SK-N-SH treated with all-trans-retinoic acid at 6 μM for 48 hours (cell line): ENCODE measurements at regions not wholly inside any gene's neighbourhood (a gene's known extent, or its start where the extent isn't known, plus 50 kb on each side); places are given as distances from the start of the nearest gene placed in this dataset.

ENCODE experiments used
- ATAC-seq: fragments of 200-7000 bp; cut with Tn5 transposase; 3 replicates; pipeline ENCODE4 v1.9.1; 2020; ENCODE audit warnings: mild to moderate bottlenecking, moderate library complexity
- BACH2 ChIP-seq: fragments of 250-450 bp; sonication (Bioruptor Pico); IDR thresholded peaks from 2 replicates; pipeline ENCODE4 v1.9.0; 2021; ENCODE audit warnings: mild to moderate bottlenecking, borderline replicate concordance
- ESRRG ChIP-seq: fragments of 250-450 bp; sonication (Bioruptor Pico); IDR thresholded peaks from 2 replicates; pipeline ENCODE4 v1.6.1; 2021; ENCODE audit warnings: mild to moderate bottlenecking
- GLIS3 ChIP-seq: fragments of 250-450 bp; sonication (Bioruptor Pico); IDR thresholded peaks from 2 replicates; pipeline ENCODE4 v1.5.0; 2020; ENCODE audit warnings: mild to moderate bottlenecking, moderate library complexity
- ISL1 ChIP-seq: fragments of 250-450 bp; sonication (Bioruptor Pico); IDR thresholded peaks from 2 replicates; pipeline ENCODE4 v2.1.2; 2022; ENCODE audit warnings: mild to moderate bottlenecking, moderate library complexity
- OSR1 ChIP-seq: fragments of 250-450 bp; sonication (Bioruptor Pico); IDR thresholded peaks from 2 replicates; pipeline ENCODE4 v1.8.0; 2022; ENCODE audit warnings: moderate library complexity, mild to moderate bottlenecking, inconsistent platforms
- PPARA ChIP-seq: fragments of 250-450 bp; sonication (Bioruptor Pico); IDR thresholded peaks from 2 replicates; pipeline ENCODE4 v1.5.0; 2020; ENCODE audit warnings: mild to moderate bottlenecking, borderline replicate concordance
- RARB ChIP-seq: fragments of 250-450 bp; sonication (Bioruptor Pico); IDR thresholded peaks from 2 replicates; pipeline ENCODE4 v1.8.0; 2021; ENCODE audit warnings: mild to moderate bottlenecking, moderate library complexity
- SNAI2 ChIP-seq: fragments of 250-450 bp; sonication (Bioruptor Pico); IDR thresholded peaks from 2 replicates; pipeline ENCODE4 v1.5.0; 2020; ENCODE audit warnings: mild to moderate bottlenecking, moderate library complexity
- TCF4 ChIP-seq: fragments of 250-450 bp; sonication (Bioruptor Pico); IDR thresholded peaks from 2 replicates; pipeline ENCODE4 v1.8.0; 2021; ENCODE audit warnings: mild to moderate bottlenecking, moderate library complexity, borderline replicate concordance
- TOX ChIP-seq: fragments of 250-450 bp; sonication (Bioruptor Pico); IDR thresholded peaks from 2 replicates; pipeline ENCODE4 v1.8.0; 2021; ENCODE audit warnings: mild to moderate bottlenecking, moderate library complexity, borderline replicate concordance
- ZC3H10 ChIP-seq: fragments of 250-450 bp; sonication (Bioruptor Pico); IDR thresholded peaks from 2 replicates; pipeline ENCODE4 v1.5.1; 2021; ENCODE audit warnings: mild to moderate bottlenecking, moderate library complexity
- ZFP3 ChIP-seq: fragments of 250-450 bp; sonication (Bioruptor Pico); IDR thresholded peaks from 2 replicates; pipeline ENCODE4 v1.5.0; 2020; ENCODE audit warnings: mild to moderate bottlenecking, moderate library complexity
- ZFP30 ChIP-seq: fragments of 450-650 bp; formaldehyde crosslinking; IDR thresholded peaks from 2 replicates; pipeline ENCODE4 v1.5.0; 2022; ENCODE audit warnings: mild to moderate bottlenecking, moderate library complexity
- ZNF565 ChIP-seq: fragments of 450-650 bp; formaldehyde crosslinking; conservative IDR thresholded peaks from 2 replicates; pipeline ENCODE4 v1.5.0; 2020; ENCODE audit warnings: low read depth, mild to moderate bottlenecking, moderate library complexity
- ZNF70 ChIP-seq: fragments of 450-650 bp; formaldehyde crosslinking; IDR thresholded peaks from 2 replicates; pipeline ENCODE4 v1.5.0; 2020; ENCODE audit warnings: mild to moderate bottlenecking, moderate library complexity
- ZNF8 ChIP-seq: fragments of 450-650 bp; formaldehyde crosslinking; IDR thresholded peaks from 2 replicates; pipeline ENCODE4 v1.5.0; 2020; ENCODE audit warnings: mild to moderate bottlenecking, moderate library complexity
- TF ChIP-seq, protein P1 (sequence below): fragments of 250-450 bp; sonication (Bioruptor Pico); IDR thresholded peaks from 2 replicates; pipeline ENCODE4 v1.5.1; 2020; ENCODE audit warnings: low read depth, mild to moderate bottlenecking, moderate library complexity
- TF ChIP-seq, protein P2 (sequence below): fragments of 250-450 bp; sonication (Bioruptor Pico); IDR thresholded peaks from 2 replicates; pipeline ENCODE4 v1.8.0; 2021; ENCODE audit warnings: low read depth, mild to moderate bottlenecking, moderate library complexity, borderline replicate concordance
- TF ChIP-seq, protein P3 (sequence below): fragments of 250-450 bp; sonication (Bioruptor Pico); IDR thresholded peaks from 2 replicates; pipeline ENCODE4 v1.8.0; 2020; ENCODE audit warnings: mild to moderate bottlenecking, moderate library complexity, borderline replicate concordance
- TF ChIP-seq, protein P4 (sequence below): fragments of 250-450 bp; sonication (Bioruptor Pico); IDR thresholded peaks from 2 replicates; pipeline ENCODE4 v1.5.0; 2020; ENCODE audit warnings: mild to moderate bottlenecking, moderate library complexity
- TF ChIP-seq, protein P5 (sequence below): fragments of 250-450 bp; sonication (Bioruptor Pico); IDR thresholded peaks from 2 replicates; pipeline ENCODE4 v1.5.1; 2021; ENCODE audit warnings: mild to moderate bottlenecking, moderate library complexity

DNA sequence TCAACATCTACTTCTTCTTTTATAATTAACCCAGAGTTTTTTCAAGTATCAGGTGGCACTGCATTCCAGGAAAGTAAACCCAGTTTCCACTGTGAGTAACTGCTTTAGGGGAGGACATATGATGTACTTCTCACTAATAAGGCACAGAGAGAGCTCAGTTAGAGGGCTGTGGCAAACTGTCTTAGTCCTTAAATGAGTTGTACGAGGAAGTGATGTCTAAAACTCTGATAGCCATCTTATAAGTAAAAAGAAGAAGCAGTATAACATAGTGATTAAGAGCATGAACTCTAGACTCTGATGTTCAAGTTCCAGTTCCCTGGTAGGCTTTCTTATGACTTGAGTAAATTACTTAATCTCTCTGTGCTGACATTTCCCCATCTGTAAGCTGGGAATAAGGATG lies 58.7 kb upstream of the PTGS2 start:
- TF ChIP-seq GLIS3 (CRISPR knock-in tag) (no peak), ZC3H10 (CRISPR knock-in tag) (no peak)
- ATAC-seq, result no peak

DNA sequence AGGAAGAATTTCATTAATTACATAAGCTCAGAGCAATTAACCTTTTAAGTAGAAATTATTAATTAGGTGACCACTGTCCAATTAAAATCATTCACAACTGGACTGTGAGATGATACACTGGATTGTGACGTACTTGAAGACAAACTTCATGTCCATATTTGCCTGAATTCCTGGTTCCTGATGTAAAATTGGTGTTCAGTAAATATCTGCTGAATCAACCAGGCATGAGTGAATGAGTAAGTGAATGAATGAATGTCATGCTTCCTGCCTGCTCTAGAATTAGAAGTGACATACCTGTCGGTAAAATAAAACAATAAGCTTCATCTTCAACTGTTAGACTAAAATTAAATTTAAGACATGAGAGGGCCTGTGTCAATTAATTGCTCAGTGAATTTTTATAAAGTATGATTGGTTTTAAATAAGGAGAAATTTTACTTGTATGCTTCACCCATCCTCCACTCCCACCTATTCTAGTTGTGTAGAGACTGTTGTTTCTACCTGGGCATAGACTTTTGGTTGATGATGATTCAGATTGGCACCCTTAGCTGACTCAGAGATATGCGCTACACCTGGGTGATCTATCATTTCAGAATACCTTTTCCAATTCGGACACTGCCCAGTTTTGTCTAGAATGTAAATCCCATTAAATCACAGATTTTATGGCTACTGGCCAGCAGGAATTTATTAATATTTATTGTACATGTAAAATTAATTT lies 56.9 kb upstream of the PTGS2 start:
- TF ChIP-seq, protein P1, sequence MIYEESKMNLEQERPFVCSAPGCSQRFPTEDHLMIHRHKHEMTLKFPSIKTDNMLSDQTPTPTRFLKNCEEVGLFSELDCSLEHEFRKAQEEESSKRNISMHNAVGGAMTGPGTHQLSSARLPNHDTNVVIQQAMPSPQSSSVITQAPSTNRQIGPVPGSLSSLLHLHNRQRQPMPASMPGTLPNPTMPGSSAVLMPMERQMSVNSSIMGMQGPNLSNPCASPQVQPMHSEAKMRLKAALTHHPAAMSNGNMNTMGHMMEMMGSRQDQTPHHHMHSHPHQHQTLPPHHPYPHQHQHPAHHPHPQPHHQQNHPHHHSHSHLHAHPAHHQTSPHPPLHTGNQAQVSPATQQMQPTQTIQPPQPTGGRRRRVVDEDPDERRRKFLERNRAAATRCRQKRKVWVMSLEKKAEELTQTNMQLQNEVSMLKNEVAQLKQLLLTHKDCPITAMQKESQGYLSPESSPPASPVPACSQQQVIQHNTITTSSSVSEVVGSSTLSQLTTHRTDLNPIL, result no peak
- TF ChIP-seq TCF4 (CRISPR knock-in tag) (no peak), SNAI2 (CRISPR knock-in tag) (no peak), ZNF8 (CRISPR knock-in tag) (no peak), BACH2 (no peak), PPARA (CRISPR knock-in tag) (no peak), ZFP30 (CRISPR knock-in tag) (no peak), ZNF70 (CRISPR knock-in tag) (no peak), ZFP3 (CRISPR knock-in tag) (no peak)
- TF ChIP-seq, protein P2, sequence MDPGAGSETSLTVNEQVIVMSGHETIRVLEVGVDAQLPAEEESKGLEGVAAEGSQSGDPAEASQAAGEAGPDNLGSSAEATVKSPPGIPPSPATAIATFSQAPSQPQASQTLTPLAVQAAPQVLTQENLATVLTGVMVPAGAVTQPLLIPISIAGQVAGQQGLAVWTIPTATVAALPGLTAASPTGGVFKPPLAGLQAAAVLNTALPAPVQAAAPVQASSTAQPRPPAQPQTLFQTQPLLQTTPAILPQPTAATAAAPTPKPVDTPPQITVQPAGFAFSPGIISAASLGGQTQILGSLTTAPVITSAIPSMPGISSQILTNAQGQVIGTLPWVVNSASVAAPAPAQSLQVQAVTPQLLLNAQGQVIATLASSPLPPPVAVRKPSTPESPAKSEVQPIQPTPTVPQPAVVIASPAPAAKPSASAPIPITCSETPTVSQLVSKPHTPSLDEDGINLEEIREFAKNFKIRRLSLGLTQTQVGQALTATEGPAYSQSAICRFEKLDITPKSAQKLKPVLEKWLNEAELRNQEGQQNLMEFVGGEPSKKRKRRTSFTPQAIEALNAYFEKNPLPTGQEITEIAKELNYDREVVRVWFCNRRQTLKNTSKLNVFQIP (CRISPR knock-in tag), result no peak
- TF ChIP-seq, protein P3, sequence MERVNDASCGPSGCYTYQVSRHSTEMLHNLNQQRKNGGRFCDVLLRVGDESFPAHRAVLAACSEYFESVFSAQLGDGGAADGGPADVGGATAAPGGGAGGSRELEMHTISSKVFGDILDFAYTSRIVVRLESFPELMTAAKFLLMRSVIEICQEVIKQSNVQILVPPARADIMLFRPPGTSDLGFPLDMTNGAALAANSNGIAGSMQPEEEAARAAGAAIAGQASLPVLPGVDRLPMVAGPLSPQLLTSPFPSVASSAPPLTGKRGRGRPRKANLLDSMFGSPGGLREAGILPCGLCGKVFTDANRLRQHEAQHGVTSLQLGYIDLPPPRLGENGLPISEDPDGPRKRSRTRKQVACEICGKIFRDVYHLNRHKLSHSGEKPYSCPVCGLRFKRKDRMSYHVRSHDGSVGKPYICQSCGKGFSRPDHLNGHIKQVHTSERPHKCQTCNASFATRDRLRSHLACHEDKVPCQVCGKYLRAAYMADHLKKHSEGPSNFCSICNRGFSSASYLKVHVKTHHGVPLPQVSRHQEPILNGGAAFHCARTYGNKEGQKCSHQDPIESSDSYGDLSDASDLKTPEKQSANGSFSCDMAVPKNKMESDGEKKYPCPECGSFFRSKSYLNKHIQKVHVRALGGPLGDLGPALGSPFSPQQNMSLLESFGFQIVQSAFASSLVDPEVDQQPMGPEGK (CRISPR knock-in tag), result no peak
- TF ChIP-seq, protein P4, sequence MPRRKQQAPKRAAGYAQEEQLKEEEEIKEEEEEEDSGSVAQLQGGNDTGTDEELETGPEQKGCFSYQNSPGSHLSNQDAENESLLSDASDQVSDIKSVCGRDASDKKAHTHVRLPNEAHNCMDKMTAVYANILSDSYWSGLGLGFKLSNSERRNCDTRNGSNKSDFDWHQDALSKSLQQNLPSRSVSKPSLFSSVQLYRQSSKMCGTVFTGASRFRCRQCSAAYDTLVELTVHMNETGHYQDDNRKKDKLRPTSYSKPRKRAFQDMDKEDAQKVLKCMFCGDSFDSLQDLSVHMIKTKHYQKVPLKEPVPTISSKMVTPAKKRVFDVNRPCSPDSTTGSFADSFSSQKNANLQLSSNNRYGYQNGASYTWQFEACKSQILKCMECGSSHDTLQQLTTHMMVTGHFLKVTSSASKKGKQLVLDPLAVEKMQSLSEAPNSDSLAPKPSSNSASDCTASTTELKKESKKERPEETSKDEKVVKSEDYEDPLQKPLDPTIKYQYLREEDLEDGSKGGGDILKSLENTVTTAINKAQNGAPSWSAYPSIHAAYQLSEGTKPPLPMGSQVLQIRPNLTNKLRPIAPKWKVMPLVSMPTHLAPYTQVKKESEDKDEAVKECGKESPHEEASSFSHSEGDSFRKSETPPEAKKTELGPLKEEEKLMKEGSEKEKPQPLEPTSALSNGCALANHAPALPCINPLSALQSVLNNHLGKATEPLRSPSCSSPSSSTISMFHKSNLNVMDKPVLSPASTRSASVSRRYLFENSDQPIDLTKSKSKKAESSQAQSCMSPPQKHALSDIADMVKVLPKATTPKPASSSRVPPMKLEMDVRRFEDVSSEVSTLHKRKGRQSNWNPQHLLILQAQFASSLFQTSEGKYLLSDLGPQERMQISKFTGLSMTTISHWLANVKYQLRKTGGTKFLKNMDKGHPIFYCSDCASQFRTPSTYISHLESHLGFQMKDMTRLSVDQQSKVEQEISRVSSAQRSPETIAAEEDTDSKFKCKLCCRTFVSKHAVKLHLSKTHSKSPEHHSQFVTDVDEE, result no peak
- ATAC-seq, result no peak

DNA sequence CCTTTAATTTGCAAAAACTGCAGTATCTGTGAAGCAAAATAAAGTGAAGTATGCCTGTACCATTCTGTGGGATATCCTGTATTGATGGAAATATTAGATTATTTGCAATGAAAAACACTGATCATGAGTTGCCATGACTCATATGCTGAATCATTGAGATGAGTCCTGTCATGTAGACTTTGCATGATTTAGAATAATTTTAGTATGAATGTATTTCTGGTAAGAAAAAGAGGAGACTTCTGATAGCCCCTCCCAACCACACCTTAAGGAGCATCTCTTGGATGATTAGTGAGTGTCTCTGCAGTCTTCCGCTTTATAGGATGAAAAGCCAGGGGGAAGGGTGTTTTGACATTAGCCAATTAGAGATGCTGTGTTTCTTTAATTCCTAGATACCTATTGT lies 55.2 kb upstream of the PTGS2 start:
- ATAC-seq, result no peak
- TF ChIP-seq GLIS3 (CRISPR knock-in tag) (no peak), ZC3H10 (CRISPR knock-in tag) (no peak), TOX (CRISPR knock-in tag) (no peak), OSR1 (CRISPR knock-in tag) (no peak), RARB (CRISPR knock-in tag) (no peak), ESRRG (CRISPR knock-in tag) (no peak), ZNF8 (CRISPR knock-in tag) (no peak), BACH2 (no peak), ZFP30 (CRISPR knock-in tag) (no peak), ZFP3 (CRISPR knock-in tag) (no peak), SNAI2 (CRISPR knock-in tag) (no peak), ISL1 (no peak), ZNF70 (CRISPR knock-in tag) (no peak), ZNF565 (CRISPR knock-in tag) (no peak)
- TF ChIP-seq, protein P1, result no peak
- TF ChIP-seq, protein P5, sequence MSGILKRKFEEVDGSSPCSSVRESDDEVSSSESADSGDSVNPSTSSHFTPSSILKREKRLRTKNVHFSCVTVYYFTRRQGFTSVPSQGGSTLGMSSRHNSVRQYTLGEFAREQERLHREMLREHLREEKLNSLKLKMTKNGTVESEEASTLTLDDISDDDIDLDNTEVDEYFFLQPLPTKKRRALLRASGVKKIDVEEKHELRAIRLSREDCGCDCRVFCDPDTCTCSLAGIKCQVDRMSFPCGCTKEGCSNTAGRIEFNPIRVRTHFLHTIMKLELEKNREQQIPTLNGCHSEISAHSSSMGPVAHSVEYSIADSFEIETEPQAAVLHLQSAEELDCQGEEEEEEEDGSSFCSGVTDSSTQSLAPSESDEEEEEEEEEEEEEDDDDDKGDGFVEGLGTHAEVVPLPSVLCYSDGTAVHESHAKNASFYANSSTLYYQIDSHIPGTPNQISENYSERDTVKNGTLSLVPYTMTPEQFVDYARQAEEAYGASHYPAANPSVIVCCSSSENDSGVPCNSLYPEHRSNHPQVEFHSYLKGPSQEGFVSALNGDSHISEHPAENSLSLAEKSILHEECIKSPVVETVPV (CRISPR knock-in tag), result no peak
- TF ChIP-seq, protein P4, result no peak
- TF ChIP-seq, protein P3 (CRISPR knock-in tag), result no peak
